HepG2 (cell line): ENCODE measurements at regions not wholly inside any gene's neighbourhood (a gene's known extent, or its start where the extent isn't known, plus 50 kb on each side); places are given as distances from the start of the nearest gene placed in this dataset.

ENCODE experiments used
- ATAC-seq: fragments of 200-7000 bp; cut with Tn5 transposase; 3 replicates; pipeline ENCODE4 v1.9.1; 2020; ENCODE audit warnings: mild to moderate bottlenecking, moderate library complexity
- BruUV-seq: library from RNA; stranded (reverse); fragments of 400-500 nt; replicated peaks from 2 replicates; lab custom pipeline; 2021; lab: Mats Ljungman, UMichigan
- CTCF ChIA-PET: fragments of 300-600 bp; formaldehyde crosslinking; extraction: SDS; loops from one replicate; lab custom pipeline; 2021; ENCODE audit warnings: low total read pairs, inconsistent platforms, low intra/inter-chr PET ratio; lab: Yijun Ruan, JAX
- POLR2A ChIA-PET: fragments of 350-600 bp; sonication (Branson Sonifier 250); formaldehyde crosslinking; loops from one replicate; lab custom pipeline; 2020; ENCODE audit warnings: antibody characterized with exemption, inconsistent platforms; lab: Yijun Ruan, JAX
- DNase-seq: peaks from one replicate; pipeline ENCODE4 v3.0.0-alpha.2; 2015; ENCODE audit warnings: low spot score
- FAIRE-seq: peaks from 3 replicates; lab custom pipeline; 2011; peaks lifted over from hg19 to GRCh38; lab: Jason Lieb, UNC
- H2AFZ ChIP-seq: one replicate; pipeline ENCODE4 v1.6.1; 2011; ENCODE audit warnings: low read length, inconsistent platforms
- H3K27ac ChIP-seq: fragments of 300-600 bp; 3 replicates; pipeline ENCODE4 v1.8.0; 2011; ENCODE audit warnings: mixed run types, mild to moderate bottlenecking, mixed read lengths, low read length, inconsistent platforms; ENCODE audit not compliant: insufficient read depth; ENCODE audit errors: extremely low read length
- H3K27me3 ChIP-seq, 2 experiments: fragments of 200-600 bp in 1 of 2; 2 replicates in 1 of 2; 3 replicates in 1 of 2; pipeline versions ENCODE4 v1.6.0 to v1.8.0; 2011; ENCODE audit warnings: low read length in 2 of 2, mild to moderate bottlenecking in 2 of 2, moderate library complexity in 2 of 2, inconsistent platforms in 1 of 2; ENCODE audit not compliant: insufficient read depth in 2 of 2, control insufficient read depth in 1 of 2
- H3K36me3 ChIP-seq, 2 experiments: fragments of 200-600 bp in 1 of 2; replicated peaks in 1 of 2; 2 replicates in 1 of 2; 3 replicates in 1 of 2; pipeline versions ENCODE4 v1.5.1 to v1.8.0; 2011; ENCODE audit warnings: low read length in 2 of 2, inconsistent platforms in 1 of 2; ENCODE audit not compliant: insufficient read depth in 2 of 2, control insufficient read depth in 1 of 2
- H3K4me1 ChIP-seq: 2 replicates; pipeline ENCODE4 v1.5.1; 2012; ENCODE audit warnings: low read length, inconsistent platforms; ENCODE audit not compliant: insufficient read depth
- H3K4me2 ChIP-seq: 2 replicates; pipeline ENCODE4 v1.6.0; 2011; ENCODE audit warnings: low read depth, low read length, inconsistent platforms
- H3K4me3 ChIP-seq, 3 experiments: fragments of 200-600 bp in 1 of 3; sonication (generic), shearing (Covaris generic) in 1 of 3; replicated peaks in 1 of 3; 2 replicates each; pipeline ENCODE4 v1.5.1; 2011 to 2016; ENCODE audit warnings: low read length in 3 of 3, inconsistent platforms in 2 of 3, low read depth in 2 of 3, mild to moderate bottlenecking in 2 of 3, control low read depth in 1 of 3, mixed read lengths in 1 of 3; ENCODE audit not compliant: insufficient read depth in 1 of 3
- H3K79me2 ChIP-seq: one replicate; pipeline ENCODE4 v1.6.1; 2011; ENCODE audit warnings: low read length, inconsistent platforms; ENCODE audit not compliant: insufficient read depth
- H3K9ac ChIP-seq: 2 replicates; pipeline ENCODE4 v1.6.0; 2011; ENCODE audit warnings: mild to moderate bottlenecking, low read depth, low read length, inconsistent platforms; ENCODE audit not compliant: insufficient read depth
- H3K9me3 ChIP-seq: 2 replicates; pipeline ENCODE4 v1.5.1; 2012; ENCODE audit warnings: mild to moderate bottlenecking, low read length
- H4K20me1 ChIP-seq: 2 replicates; pipeline ENCODE4 v1.6.0; 2011; ENCODE audit warnings: inconsistent platforms, mild to moderate bottlenecking, low read length, moderate library complexity; ENCODE audit not compliant: insufficient read depth
- ARID3A ChIP-seq: IDR thresholded peaks from 2 replicates; pipeline ENCODE4 v1.6.1; 2012; ENCODE audit warnings: low read depth, low read length, improper control_type of control experiment
- ATM ChIP-seq: fragments of 450-650 bp; IDR thresholded peaks from 2 replicates; pipeline ENCODE4 v1.7.1; 2017; ENCODE audit warnings: mild to moderate bottlenecking, borderline replicate concordance
- JDP2 ChIP-seq: sonication (generic); formaldehyde crosslinking; IDR thresholded peaks from 2 replicates; pipeline ENCODE4 v1.8.1; 2022; ENCODE audit warnings: missing genetic modification reagents, borderline replicate concordance
- NR1H2 ChIP-seq: sonication (generic); formaldehyde crosslinking; IDR thresholded peaks from 2 replicates; pipeline ENCODE4 v1.8.1; 2022; ENCODE audit warnings: low read depth, missing genetic modification reagents, borderline replicate concordance
- SSRP1 ChIP-seq: IDR thresholded peaks from 2 replicates; pipeline ENCODE4 v1.6.1; 2016; ENCODE audit warnings: control low read depth
- SUZ12 ChIP-seq: fragments of 150-350 bp; IDR thresholded peaks from 2 replicates; pipeline ENCODE4 v1.6.1; 2014; ENCODE audit warnings: low read depth, low read length
- U2AF2 ChIP-seq: fragments of 200-400 bp; formaldehyde crosslinking; IDR thresholded peaks from 2 replicates; pipeline ENCODE4 v1.6.1; 2017; ENCODE audit warnings: low read depth, mild to moderate bottlenecking, low read length
- XBP1 ChIP-seq: sonication (generic); formaldehyde crosslinking; IDR thresholded peaks from 2 replicates; pipeline ENCODE4 v1.5.0; 2020; ENCODE audit warnings: missing genetic modification reagents
- ZNF3 ChIP-seq: IDR thresholded peaks from 2 replicates; pipeline ENCODE4 v1.7.0; 2017; ENCODE audit warnings: inconsistent platforms
- ZNF549 ChIP-seq: sonication (generic); formaldehyde crosslinking; IDR thresholded peaks from 2 replicates; pipeline ENCODE4 v1.5.0; 2020; ENCODE audit warnings: missing genetic modification reagents
- ZNF710 ChIP-seq: sonication (generic); formaldehyde crosslinking; IDR thresholded peaks from 2 replicates; pipeline ENCODE4 v1.5.0; 2020; ENCODE audit warnings: mild to moderate bottlenecking, missing genetic modification reagents, borderline replicate concordance
- ZSCAN31 ChIP-seq: sonication (generic); formaldehyde crosslinking; IDR thresholded peaks from 2 replicates; pipeline ENCODE4 v1.5.0; 2020; ENCODE audit warnings: low read depth, mild to moderate bottlenecking, missing genetic modification reagents
- WGBS: methylation state at CpG from one replicate; pipeline ENCODE4 v1.1.6; 2017; ENCODE audit warnings: low lambda C conversion rate; 5-methylcytosine and 5-hydroxymethylcytosine counted together
- in situ Hi-C: cut with HindIII; loops from 2 replicates; pipeline ENCODE4 v1.10.0; 2017; ENCODE audit warnings: low pct_unique_long_range_greater_than_20kb; ENCODE audit not compliant: extremely low pct_ligation_motif_present
- intact Hi-C: fragments of 100-400 bp; cut with micrococcal nuclease; formaldehyde crosslinking; loops from one replicate; pipeline ENCODE4 v1.10.0; 2022; ENCODE audit not compliant: unreplicated experiment
- TF ChIP-seq, protein P1 (sequence below): IDR thresholded peaks from 2 replicates; pipeline ENCODE4 v1.6.1; 2018; ENCODE audit warnings: missing genetic modification reagents

- TF ChIP-seq U2AF2 = no peak
- no peak for TF ChIP-seq SUZ12
Measured at GRCh38 chr13:73505376-73505890, 446.6 kb downstream of the KLF5 start (continued).

DNA sequence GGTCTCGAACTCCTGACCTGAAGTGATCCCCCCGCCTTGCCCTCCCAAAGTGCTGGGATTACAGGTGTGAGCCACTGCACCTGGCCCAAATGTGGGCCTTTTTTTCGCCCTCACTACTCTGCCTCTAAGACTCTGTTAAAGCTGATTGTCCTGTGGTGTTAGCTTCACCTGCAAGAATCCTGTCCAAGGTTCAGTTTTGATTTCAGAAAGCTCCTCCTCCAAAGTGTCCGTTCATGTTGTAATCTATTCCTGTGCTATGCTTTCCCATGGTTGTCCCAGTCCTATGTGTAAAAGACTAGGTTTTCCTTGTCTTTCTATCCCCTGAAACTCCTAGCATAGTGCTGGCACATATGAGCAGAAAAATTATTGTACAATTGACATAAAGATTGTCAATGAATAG is 440.9 kb downstream of the KLF5 start:
- Histone ChIP-seq H3K9ac (no peak overlapping the region), H4K20me1 (no peaks in the 10 kb centered on the region), H3K27ac (no peak overlapping the region), H2AFZ (no peak overlapping the region), H3K4me2 (no peak overlapping the region), H3K27me3 (no peaks in the 10 kb centered on the region), H3K79me2 (no peaks in the 10 kb centered on the region), H3K4me3 (no peak overlapping the region), H3K4me1 (no peaks in the 10 kb centered on the region), H3K36me3 (no peaks in the 10 kb centered on the region), H3K9me3 (no peaks in the 10 kb centered on the region)
- DNase-seq (no peak), ATAC-seq (no peak), FAIRE-seq (no peak)
- intact Hi-C loops = no loop called here
- WGBS = 23% methylated on average over 4 of the region's 4 CpGs
- ChIA-PET CTCF (no interaction called here), POLR2A (no interaction called here)
- no TSS peak for BruUV-seq
- in situ Hi-C loops = no loop called here
- TF ChIP-seq ARID3A = no peak
- no peak for TF ChIP-seq NR1H2 (CRISPR knock-in tag)
- TF ChIP-seq, protein P1, sequence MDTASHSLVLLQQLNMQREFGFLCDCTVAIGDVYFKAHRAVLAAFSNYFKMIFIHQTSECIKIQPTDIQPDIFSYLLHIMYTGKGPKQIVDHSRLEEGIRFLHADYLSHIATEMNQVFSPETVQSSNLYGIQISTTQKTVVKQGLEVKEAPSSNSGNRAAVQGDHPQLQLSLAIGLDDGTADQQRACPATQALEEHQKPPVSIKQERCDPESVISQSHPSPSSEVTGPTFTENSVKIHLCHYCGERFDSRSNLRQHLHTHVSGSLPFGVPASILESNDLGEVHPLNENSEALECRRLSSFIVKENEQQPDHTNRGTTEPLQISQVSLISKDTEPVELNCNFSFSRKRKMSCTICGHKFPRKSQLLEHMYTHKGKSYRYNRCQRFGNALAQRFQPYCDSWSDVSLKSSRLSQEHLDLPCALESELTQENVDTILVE = no peak
- TF ChIP-seq ZNF710 (CRISPR knock-in tag) = no peak
- TF ChIP-seq ZNF3 (CRISPR knock-in tag) = no peak
- no peak for TF ChIP-seq SSRP1
- no peak for TF ChIP-seq JDP2 (CRISPR knock-in tag)
- no peak for TF ChIP-seq ATM
- no peak for TF ChIP-seq ZNF549 (CRISPR knock-in tag)
- no peak for TF ChIP-seq ZSCAN31 (CRISPR knock-in tag)
- TF ChIP-seq XBP1 = no peak
